GM21367 (cell line): ENCODE measurements at regions not wholly inside any gene's neighbourhood (a gene's known extent, or its start where the extent isn't known, plus 50 kb on each side); places are given as distances from the start of the nearest gene placed in this dataset.
A peak's percentile ranks its signal among the peaks of the same experiment; 100 is the strongest.
"Not testable (repeated sequence)": the region's sequence is repeated elsewhere in the genome, so short reads cannot be mapped to it uniquely, and the experiment has no call there.

Source experiments
- ATAC-seq: cut with Tn5 transposase; IDR thresholded peaks from one replicate; pipeline ENCODE4 v1.9.1; 2021; ENCODE audit not compliant: unreplicated experiment

DNA sequence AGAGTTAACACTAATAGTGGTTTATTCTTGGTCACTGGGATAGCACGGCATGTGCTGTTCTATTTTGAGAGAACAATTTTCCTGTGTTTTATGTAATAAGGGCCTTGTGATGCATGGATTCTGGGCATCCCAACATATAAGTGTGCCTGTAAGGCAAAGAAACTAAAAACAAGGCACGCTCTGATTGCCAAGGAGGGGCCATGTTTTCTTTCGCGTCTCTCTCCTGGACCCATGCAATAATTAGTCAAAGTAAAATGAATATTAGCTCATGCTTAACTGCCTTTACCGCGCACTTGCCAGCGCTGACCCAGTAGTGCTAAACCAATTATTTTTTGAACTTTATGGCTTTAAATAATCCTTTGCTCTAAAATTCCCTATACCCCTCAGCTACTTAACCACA, 140.9 kb downstream of the PSAT1 start:
- ATAC-seq, result no peak

DNA sequence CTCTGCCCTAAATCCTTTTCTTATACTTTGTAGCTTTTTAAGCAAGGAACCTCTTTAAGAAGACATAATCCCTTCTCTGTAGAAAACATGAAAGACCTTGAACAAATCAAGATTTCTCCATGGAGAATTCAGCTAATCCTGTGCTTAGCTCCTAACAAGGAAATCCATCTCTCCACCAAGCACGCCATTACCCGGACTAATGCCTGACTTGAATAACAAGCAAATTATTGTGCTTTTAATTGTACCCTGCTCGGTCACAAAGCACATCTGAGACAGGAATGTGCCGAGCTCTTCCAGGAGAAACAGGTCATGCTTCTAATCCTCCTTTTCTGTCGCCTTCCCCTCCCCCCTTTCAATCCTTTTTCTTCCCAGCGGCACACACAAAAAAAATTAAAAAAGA, 141.3 kb downstream of the PSAT1 start:
- no peak for ATAC-seq

- ATAC-seq, result no peak
Measured at GRCh38 chr9:78438780-78439179, 141.9 kb downstream of the PSAT1 start.

GRCh38 chr9:78439190-78439865, 142.4 kb downstream of the PSAT1 start:
- peak; percentile 86 for ATAC-seq

GRCh38 chr9:78439866-78440830, 143.2 kb downstream of the PSAT1 start:
- no peak for ATAC-seq

DNA sequence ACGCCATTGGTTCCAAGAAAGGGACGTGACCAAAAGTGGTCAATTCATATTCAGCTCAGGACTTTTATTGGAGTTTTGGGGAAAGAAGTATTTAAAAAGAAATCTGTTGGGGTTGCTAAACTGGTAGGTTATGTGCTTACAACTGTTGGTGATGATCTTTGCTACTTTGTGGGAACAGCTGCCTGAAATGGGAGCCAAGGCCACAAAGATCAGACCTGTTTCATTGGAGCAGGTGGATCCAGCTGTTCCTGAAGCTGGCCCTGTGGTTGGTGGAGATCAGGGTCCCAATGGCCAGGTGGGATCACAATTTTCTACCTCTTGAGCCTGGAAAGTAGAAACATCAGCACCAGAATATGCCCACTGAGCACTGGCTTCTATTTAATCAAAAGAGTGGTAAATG, 144.5 kb downstream of the PSAT1 start:
- no peak for ATAC-seq

- no peak for ATAC-seq
Measured at GRCh38 chr9:78441822-78442431, 145.0 kb downstream of the PSAT1 start.

- not testable (repeated sequence) for ATAC-seq
Measured at GRCh38 chr9:78442577-78442976, 145.7 kb downstream of the PSAT1 start.

- no peak for ATAC-seq
Measured at GRCh38 chr9:78443946-78444345, 147.0 kb downstream of the PSAT1 start.

- no peak for ATAC-seq
Measured at GRCh38 chr9:78448960-78449673, 152.2 kb downstream of the PSAT1 start.

GRCh38 chr9:78453450-78453849, 156.5 kb downstream of the PSAT1 start:
- ATAC-seq, result no peak

DNA sequence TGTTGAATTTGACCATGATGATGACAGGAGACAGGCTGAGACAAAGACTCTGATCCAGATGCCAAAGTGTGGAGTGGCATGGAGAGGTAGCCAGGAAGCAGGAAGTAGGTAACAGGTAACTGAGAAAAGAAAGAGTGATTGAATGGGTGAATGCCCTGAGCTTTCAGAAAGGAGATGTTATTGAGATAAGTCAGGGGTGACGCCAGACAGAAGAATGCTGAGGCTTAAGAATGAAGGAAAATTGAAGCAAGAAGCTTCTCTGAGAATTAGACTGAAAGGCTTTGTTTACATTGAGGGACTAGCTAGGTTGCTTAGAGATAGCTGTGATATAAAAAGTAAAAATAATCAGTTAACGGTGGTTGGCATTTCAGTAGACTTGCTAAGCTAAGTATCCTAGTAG, 165.7 kb downstream of the PSAT1 start:
- ATAC-seq, result no peak

DNA sequence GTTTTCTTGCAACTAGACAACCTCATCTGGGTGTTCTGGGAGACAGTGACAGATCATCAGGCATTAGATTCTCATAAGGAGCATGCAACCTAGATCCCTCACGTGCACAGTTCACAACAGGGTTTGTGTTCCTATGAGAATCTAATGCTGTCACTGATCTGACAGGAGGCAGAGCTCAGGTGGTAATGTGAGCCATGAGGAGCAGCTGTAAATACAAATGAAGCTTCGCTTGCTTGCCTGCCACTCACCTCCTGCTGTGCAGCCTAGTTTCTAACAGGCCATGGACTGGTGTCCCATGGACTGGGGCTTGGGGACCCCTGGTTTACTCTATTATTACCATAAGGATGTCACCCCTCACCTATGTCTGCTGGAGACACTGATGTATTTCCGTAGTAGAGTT, 166.8 kb downstream of the PSAT1 start:
- no peak for ATAC-seq

GRCh38 chr9:78468231-78468630, 171.3 kb downstream of the PSAT1 start:
- ATAC-seq, result no peak

DNA sequence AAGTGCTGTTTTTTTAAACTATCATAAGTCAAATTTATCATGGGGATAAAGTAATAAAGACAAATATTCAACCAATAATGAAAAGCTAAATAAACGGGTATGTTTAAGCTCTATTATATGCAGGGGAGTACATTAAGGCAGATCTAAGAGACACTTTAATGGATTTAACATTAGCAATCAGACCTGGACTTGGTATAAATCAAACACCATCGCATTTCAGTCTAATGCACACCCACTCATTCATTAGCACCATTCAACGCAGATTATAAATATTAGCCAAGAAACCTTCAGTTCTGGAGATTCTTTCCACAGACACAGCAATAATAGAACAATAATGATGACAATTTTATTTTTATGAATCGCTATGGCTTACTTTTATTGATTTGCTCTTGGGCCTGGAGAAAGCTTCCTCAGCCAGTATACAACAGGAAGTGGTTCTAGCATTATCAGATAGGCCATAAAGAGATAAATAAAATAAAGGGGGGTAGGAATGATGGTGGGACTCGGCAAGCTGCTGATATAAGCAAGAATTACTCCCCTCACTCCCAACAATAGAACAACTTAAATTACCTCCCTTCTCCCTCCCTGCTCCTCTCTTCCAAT, 172.2 kb downstream of the PSAT1 start:
- ATAC-seq, result no peak

GRCh38 chr9:78470216-78470615, 173.3 kb downstream of the PSAT1 start:
- ATAC-seq, result no peak

GRCh38 chr9:78470741-78471140, 173.8 kb downstream of the PSAT1 start:
- ATAC-seq, result no peak

- no peak for ATAC-seq
Measured at GRCh38 chr9:78472111-78472510, 175.2 kb downstream of the PSAT1 start.

GRCh38 chr9:78479441-78479840, 182.5 kb downstream of the PSAT1 start:
- no peak for ATAC-seq

DNA sequence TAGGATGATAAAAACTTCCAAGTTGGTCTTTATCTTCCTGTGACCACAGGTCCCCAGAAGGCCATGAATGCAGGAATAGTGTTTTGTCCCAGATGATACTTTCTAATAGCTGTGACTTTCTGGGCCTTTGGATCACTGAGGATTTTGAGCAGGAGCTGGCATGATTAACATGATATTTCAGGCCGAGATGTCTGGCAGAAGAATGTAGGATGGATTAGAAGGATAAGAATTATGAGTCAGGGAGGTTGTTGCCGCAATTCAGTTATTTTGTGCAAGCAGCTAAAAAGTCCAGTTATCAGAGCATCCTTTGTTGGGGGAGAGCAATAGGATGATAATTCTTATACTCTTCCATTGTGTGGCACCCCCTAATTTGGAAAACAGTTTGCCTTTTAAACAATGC, 189.7 kb downstream of the PSAT1 start:
- ATAC-seq, result no peak

DNA sequence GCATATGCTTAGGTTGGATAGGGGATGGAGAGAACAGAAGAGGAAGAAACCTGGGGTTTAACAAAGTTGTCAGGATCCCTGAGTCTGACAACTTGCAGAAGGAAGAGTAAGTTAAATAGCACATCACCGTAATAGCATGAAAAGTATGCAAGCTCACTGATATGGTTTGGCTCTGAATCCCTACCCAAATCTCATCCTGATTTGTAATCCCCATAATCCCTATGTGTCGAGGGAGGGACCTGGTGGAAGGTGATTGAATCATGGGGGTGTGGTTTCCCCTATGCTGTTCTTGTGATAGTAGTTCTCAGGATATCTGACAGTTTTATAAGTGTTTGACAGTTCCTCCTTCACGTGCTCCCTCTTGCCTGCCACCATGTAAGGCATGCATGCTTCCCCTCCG, 193.3 kb downstream of the PSAT1 start:
- no peak for ATAC-seq
